Muscle of arm (tissue), 1 donor: ENCODE measurements at regions not wholly inside any gene's neighbourhood (a gene's known extent, or its start where the extent isn't known, plus 50 kb on each side); places are given as distances from the start of the nearest gene placed in this dataset.
"Not testable (repeated sequence)": the region's sequence is repeated elsewhere in the genome, so short reads cannot be mapped to it uniquely, and the experiment has no call there.

Source experiments
- DNase-seq: peaks from one replicate; pipeline ENCODE4 v3.0.0-alpha.2; 2013

DNA sequence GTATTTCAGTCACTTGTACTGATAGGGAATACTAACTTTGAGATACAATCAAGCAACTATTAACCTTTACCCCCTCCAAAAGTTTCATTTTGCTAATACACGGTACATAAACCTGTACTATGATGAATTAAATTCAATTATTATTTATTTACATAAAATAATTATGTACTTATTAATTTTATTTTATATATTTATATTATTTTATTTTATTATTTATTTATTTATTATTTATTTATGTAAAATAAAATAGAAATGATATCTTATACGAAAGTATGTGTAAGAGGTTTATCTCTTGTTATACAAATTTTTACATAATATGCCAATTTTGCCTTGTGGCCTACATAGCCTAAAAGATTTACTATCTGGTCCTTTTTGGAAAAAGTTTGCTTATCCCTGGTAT lies 564.3 kb downstream of the SLITRK5 start:
- DNase-seq: no peak

DNA sequence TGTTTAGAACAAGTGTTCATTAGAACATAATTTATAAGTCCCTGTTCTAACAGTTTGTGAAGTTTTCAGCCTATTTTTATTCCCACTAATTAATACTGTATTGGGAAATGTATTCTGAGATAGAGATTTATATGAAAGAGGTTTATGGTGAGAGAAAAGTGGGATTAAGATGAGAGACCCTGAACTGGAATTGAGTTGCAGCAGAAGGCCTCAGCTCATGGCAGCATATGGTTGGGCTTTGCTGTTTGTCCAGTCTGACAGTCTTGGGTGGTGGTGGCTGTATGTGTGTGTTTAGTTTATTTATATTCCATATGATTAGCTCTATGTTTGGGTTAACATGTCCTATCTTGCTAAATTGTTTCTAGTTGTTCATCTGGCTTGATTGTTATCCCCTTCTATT lies 575.1 kb downstream of the SLITRK5 start:
- no peak for DNase-seq

- no peak for DNase-seq
These were observed 577.2 kb downstream of the SLITRK5 start for GRCh38 chr13:88248393-88248792.

DNA sequence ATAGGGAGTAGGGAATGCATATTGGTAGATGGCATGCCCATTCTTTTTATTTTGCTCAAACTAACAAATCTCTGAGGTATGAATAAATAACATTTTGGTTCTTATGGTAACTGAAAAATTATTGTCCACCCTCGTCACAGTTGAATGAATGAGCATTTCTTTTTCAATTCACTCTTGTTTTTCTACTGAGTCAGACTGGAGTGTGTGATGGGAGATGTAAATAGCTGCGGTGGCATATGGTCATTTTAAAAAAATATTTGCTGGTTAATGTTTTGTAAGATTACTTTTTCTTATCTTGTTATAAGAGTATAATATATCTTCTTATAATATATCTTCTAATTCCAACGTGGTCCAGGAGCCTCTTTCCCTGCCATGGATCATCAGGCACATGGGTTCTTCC lies 586.5 kb downstream of the SLITRK5 start:
- DNase-seq: no peak

DNA sequence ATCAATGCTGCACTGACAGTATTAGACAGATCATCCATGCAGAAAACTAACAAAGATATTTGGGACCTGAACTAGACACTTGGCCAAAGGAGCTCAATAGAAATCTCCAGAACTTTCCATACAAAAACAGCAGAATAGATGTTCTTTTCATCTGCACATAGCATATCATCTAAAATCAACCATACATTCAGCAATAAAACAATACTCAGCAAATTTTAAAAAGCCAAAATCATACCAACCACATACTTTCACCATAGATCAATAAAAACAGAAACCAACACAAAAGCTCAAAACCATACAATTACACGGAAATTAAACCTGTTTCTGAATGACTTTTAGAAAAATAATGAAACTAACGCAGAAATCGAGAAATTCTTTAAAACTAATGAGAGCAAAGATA lies 592.6 kb downstream of the SLITRK5 start:
- DNase-seq: no peak

GRCh38 chr13:88281841-88282240 lies 610.7 kb downstream of the SLITRK5 start:
- no peak for DNase-seq

- DNase-seq: no peak
These were observed 614.2 kb downstream of the SLITRK5 start for GRCh38 chr13:88285329-88285728.

GRCh38 chr13:88288326-88288725 lies 617.2 kb downstream of the SLITRK5 start:
- peak; percentile 2 for DNase-seq

DNA sequence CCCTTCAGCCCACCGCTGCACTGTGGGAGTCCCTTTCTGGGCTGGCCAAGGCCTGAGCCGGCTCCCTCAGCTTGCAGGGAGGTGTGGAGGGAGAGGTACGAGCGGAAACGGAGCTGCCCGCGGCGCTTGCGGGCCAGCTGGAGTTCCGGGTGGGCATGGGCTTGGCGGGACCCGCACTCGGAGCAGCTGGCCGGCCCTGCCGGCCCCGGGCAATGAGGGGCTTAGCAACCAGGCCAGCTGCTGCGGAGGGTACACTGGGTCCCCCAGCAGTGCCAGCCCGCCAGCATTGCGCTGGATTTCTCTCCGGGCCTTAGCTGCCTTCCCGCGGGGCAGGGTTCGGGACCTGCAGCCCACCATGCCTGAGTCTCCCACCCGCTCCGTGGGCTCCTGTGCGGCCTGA lies 620.6 kb downstream of the SLITRK5 start:
- DNase-seq: not testable (repeated sequence)

- no peak for DNase-seq
These were observed 623.2 kb downstream of the SLITRK5 start for GRCh38 chr13:88294368-88294767.

DNA sequence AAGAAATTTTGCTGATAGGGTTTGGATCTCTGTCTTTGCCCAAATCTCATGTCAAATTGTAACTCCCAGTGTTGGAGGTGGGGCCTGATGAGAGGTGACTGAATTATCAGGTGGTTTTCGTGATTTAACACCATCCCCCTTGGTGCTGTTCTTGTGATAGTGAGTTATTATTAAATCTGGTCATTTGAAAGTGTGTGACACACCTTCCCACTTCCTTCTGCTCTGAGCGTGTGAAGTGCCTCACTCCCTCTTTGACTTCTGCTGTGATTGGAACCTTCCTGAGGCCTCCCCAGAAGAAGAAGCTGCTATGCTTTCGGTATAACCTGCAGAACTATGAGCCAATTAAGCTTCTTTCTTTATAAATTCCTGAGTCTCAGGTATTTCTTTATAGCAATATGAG lies 632.0 kb downstream of the SLITRK5 start:
- no peak for DNase-seq

DNA sequence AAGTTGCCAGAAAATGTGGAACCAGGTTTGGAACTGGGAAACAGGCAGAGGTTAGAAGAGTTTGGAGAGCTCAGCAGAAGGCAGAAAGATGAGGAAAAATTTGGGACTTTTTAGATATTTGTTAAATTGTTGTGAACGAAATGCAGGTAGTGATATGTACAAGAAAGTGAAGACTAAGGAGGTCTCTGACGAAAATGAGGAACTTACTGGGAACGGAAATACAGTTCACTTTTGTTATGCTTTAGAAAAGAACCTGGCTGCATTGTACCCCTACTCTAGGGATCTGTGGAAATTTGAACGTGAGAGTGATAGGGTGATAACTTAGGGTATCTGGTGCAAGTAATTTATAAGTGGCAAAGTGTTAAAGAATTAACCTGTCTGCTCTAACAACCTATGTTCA lies 632.4 kb downstream of the SLITRK5 start:
- no peak for DNase-seq

- no peak for DNase-seq
These were observed 643.3 kb downstream of the SLITRK5 start for GRCh38 chr13:88314496-88314895.

- DNase-seq: no peak
These were observed 657.9 kb downstream of the SLITRK5 start for GRCh38 chr13:88329066-88329465.

DNA sequence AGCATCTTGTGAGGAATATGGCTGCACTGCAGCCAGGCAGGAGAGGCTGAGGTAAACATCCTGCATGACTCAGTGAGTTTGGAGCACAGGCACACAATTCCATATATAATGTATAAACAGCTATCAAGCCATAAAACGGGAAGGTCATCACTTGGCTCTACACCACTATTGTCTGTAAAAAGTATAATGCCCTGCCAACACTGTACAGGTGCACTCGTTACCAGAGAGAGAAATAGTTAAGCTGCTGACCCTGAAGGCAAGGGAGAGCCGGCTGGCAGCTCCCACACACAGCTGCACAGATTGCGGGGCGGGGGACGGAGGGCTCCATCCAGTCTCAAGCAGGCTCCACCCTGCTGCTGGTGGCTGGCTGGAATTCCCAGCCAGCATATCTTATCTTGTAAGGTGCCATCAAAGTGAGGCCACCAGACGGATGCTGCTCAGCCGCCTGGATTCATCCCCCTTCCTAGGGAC lies 668.1 kb downstream of the SLITRK5 start:
- DNase-seq: no peak

- DNase-seq: no peak
These were observed 674.1 kb downstream of the SLITRK5 start for GRCh38 chr13:88345171-88345847.

DNA sequence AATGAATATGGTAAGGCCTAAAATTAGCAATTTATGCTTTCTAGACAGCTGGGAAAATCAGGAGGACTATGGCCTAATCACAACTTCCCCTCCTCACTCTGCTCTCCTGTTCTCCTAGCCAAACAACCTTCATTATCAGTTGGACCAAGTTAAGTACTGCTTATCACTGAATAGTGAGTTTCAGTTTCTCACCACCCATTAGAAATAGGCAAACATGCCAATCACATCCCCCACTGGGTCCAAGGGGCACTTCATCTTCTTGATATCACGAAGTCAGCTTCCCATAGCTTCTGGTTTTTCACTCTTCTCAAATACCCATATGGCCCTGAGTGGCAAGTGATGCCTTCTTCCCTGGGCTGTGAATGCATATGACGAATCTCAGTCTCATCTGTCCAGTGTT lies 689.6 kb downstream of the SLITRK5 start:
- DNase-seq: no peak

DNA sequence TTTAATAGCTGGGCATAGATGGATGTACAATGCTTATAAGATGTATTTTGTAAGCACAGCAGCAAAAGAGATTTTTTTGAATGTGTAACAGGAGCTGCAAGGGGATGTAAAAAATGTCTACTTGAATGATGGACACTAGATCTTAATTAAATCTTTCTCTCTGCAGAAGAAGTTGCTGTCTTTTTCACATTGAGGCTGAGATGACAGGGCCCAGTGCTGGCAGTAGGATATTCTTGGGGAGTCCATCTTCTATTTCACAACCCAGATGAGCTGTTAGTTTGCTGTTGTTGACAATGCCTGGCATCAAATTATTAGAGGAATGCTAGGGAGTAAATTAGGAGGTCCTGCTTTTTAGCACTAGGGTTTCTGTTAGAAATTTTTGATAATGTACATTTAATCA lies 698.7 kb downstream of the SLITRK5 start:
- no peak for DNase-seq

DNA sequence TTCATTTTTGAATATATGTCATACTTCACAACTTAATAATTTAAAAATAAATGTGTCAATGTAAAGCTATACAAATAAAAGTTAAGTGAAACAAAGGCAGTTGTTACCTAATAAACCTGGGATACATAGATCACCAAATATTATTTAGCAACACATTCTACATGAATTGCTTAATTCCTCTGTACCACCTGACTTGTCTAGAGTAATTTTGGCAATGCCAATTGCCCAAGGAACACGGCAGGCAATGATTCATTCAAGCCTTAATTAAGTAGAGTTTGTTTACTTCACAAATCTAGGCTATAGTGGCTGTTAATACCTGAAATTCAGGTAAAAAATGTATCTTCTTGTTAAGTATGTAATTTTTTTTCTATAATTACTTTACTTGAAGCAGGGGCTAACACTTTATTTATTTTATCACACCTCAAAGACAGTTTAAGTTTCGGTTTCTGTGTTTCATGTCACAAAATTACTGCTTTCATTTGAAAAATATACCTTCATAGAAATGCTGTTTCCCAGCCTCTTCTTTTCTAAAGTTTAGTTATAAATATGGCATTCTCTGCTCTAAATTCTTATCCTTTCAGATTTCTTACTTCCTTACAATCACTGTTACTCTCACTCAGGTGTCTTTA lies 705.7 kb downstream of the SLITRK5 start:
- no peak for DNase-seq

GRCh38 chr13:88377852-88378251 lies 706.7 kb downstream of the SLITRK5 start:
- DNase-seq: no peak

DNA sequence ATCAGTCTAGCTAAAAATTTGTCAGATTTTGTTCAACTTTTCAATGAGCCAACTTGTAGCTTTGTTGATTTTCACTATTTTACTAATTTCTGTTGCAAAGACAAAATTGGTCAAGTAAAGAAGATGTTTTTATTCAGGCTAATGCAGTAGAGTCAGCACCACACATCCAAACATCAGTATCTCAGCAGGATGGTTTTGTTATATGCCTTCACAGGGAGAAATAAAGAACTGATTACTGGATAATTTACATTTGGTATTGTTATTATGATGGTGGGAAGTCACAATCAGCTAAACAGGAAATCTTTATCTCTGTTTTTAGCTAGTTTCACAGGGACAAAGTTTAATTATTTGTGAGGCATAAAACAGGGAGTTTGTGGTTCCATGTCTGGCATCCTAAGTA lies 713.4 kb downstream of the SLITRK5 start:
- no peak for DNase-seq

DNA sequence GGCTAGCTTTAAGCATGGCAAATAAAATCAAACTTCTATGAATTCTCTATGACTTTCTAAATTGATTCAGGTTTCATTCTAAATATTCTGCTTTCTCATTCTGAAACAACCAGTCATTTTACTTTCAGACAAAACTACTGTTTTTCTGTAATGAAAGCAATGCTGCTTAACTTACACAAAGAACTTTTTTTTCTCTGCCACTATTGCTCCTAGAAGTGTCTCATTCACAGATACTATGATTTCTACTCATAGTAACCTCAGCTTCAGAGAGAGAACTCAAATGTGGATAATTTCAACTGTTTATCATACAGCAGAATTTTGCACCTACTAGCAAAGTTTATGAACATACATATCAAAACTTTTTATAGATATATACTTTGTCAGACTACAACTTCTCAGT lies 724.6 kb downstream of the SLITRK5 start:
- no peak for DNase-seq

DNA sequence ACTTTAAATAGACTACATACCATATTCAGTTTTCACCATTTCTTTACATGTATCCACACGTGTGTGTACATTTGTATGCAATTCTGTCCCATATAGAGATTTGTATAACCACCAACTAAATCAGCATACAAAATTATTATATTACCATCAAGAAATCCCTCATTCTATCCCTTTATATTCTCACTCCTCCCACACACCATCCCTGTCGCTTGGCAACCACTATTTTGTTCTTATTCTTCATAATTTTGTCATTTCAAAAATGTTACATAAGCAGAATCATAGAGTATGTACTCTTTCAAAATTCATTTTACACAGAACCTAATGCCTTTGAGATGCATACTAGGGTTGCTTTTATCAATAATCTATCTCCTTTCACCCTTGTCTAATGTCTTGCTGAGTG lies 740.5 kb downstream of the SLITRK5 start:
- DNase-seq: no peak

GRCh38 chr13:88417801-88418200 lies 746.6 kb downstream of the SLITRK5 start:
- DNase-seq: no peak
